SW 1271 (cell line): ENCODE measurements at regions not wholly inside any gene's neighbourhood (a gene's known extent, or its start where the extent isn't known, plus 50 kb on each side); places are given as distances from the start of the nearest gene placed in this dataset.

ENCODE experiments used
- DNase-seq, 2 experiments: peaks; one replicate each; lab custom pipeline; 2025; lab: John Stamatoyannopoulos, UW

DNA sequence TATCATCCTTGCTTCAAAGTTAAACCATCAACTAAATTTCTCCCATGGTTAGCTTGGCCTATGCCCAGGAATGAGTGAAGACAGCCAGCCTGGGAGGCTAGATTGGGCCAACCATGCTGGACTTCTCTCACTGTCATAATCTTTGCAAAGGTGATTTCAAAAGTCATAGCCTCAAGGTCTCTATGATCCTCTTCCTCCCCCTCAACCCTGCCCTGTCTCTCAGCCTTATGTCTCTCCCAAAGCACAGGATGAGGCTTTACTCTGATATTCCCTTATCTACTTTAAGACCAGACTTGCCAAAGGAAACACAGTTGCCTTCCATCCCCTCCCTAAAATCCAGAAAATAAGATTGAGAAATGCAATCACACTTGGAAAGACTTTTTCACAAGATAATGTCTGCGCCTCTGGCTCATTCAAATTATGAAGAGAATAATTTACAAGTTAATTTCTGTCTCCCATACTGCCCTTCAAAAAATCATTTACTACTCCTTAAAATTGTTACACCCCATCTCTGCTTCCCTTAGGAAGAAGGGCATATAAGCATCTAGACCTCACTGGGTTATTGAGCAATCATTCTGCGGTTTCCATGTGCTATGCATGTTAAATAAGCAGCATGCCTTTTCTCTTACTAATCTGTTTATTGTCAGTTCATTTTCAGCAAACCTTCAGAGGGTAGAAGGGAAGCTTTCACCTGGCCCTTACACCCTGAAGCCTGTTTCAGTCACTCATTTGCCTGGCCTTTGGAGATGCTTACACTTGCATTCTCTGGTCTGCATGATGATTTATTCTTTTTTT, 113.8 kb upstream of the ANKRD55 start:
- peak; percentile 86 to 96 for DNase-seq

DNA sequence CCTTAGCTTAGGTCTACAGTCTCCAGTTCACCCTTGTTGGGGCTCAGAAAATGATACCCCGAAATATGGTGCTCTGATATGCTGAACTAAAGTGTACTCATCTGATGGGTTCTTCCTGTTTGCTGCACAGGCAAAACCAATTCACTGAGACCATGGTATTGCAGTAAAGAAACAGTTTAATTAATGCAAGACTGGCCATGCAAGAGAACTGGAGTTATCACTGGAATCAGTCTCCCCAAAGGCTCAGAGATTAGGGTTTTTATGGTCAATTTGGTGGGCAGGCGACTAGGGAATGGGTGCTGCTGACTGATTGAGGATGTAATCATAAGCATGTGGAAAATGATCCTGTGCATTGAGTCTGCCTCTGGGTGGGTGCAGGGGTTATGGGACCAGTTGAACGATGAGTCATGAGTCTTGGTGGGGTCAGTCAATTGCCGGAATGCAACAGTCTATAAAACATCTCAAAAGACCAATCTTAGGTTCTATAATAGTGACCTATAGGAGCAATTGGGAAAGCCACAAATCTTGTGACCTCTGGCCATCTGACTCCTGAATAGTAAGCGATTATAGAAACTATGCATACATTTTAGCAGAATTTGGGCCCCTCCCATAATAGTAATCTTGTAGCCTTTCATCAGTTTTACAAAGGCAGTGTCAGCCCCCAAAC, 113.0 kb upstream of the ANKRD55 start:
- no peak for DNase-seq

- no peak for DNase-seq
Measured at GRCh38 chr5:56345352-56345751, 112.2 kb upstream of the ANKRD55 start.

DNA sequence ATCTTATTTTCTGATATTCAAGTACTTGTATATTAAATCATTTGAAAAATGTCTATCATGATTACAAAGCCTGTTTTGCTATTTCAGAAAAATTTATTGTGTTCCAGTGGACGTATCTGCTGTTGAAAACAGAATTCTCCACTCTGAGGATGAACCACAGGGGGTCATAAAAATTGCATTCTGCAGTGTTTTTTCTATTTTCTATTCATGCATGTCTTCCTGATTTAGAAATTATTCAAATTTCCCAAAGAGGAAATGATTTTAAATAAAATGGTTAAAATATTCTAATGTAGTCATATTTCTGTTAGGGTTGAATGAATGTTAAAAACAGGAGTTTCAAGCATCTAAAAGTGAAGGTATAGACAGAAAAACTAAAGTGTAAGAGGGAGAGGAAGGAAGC, 111.5 kb upstream of the ANKRD55 start:
- no peak for DNase-seq

DNA sequence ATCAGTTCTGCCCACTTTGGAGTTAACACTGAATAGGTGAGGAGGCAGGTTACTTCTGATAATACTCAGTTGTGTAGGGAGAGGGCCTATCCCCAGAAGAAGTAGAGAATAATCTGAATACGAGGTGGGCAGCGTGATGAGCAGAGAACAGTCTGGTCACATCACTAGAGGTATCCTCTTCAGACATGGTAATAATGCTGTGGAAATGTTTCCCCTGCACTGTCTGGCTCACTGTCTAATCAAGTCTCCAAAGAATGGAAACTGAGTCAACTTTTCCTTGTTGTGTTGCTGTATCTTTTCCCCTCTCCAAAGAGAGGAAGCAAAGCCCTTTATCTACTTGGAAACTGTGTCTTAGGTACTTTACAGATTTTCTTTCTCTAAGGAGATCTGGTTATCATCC, 110.9 kb upstream of the ANKRD55 start:
- no peak for DNase-seq

DNA sequence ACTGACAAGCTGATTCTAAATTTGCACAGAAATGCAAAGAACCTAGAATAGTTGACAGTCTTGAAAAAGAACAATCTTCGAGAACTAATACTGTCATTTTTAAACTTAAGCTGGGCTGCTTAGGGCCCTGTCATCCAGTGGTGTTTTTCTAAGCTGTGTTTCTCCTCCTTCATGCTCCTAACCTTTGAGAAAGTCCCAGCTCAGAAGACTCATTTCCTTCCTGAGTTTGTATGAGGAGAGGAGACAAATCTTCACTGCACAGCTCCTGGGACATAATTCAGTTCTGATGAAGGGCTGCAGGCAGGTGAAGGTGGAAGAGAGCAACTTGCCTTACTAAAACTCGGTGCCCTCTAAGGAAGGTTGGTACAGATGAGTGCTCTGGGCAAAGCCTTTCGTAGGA, 109.5 kb upstream of the ANKRD55 start:
- DNase-seq = no peak

GRCh38 chr5:56340196-56340980, 107.3 kb upstream of the ANKRD55 start:
- no peak for DNase-seq

DNA sequence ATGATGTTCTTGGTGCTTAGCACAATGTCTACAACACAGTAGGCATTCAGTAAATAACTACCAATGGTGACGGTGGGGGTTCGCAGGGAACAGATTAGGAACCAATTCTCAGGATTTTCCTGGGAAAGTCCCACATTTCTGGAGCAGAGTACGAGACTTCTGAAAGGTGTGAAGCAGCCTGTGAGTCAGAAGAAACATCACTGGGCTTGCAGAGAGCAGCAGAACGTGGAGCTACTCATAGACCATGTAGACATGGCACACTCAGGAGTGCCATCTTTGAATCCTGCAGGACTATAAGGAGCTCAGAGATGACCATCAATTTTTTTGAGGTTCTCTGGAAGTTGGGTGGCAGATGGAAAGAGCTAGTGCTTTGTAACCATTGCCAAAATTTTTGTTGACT, 106.6 kb upstream of the ANKRD55 start:
- DNase-seq = no peak

DNA sequence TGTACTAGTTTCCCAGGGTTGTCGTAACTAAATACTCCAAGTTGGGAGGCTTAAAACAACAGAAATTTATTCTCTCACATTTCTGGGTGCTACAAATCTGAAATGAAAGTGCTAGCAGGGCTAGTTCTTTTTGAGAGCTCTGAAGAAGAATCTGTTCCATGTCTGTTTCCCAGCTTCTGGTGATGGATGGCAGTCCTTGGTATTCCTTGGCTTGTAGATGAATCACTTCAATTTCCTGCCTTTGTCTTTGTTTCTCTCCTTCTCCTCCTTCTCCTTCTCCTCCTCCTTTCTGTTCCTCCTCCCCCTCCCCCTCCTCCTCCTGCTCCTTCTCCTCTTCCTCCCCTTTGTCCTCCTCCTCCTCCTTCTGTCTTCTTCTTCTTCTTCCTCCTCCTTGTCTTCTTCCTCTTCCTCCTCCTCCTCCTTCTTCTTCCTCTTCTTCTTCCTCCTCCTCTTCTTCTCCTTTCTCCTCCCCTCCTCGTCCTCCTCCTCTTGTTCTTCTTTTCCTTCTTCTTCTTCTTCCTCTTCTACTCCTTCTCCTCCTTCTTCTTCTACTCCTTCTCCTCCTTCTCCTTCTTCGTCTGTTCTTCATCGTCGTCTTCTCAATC, 104.7 kb upstream of the ANKRD55 start:
- no peak for DNase-seq

- no peak for DNase-seq
Measured at GRCh38 chr5:56335212-56335611, 102.1 kb upstream of the ANKRD55 start.

- DNase-seq = no peak
Measured at GRCh38 chr5:56330806-56331205, 97.7 kb upstream of the ANKRD55 start.

GRCh38 chr5:56330167-56330566, 97.0 kb upstream of the ANKRD55 start:
- DNase-seq = no peak

DNA sequence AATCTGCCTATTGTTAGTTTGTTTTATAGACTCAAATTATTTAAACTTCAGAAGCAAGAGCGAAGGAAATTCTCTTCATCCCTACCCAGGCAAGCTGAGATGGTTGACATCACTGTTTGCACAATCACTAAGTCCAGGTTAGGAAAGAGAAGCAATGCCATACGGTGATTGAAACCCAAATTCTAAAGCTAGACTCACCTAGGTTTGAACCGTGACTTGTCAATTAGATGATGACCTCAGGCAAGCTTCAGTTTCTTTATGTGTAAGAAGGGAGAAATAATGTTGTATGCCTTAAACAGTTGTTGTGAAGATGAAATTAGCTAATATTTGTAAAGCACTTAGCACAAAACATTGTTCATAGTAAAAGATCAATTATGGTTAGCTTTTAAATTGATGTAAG, 96.5 kb upstream of the ANKRD55 start:
- no peak for DNase-seq

- peak; percentile 16 to 60 for DNase-seq
Measured at GRCh38 chr5:56328753-56329560, 95.8 kb upstream of the ANKRD55 start.

GRCh38 chr5:56327809-56328208, 94.7 kb upstream of the ANKRD55 start:
- DNase-seq = no peak

GRCh38 chr5:56326770-56327169, 93.6 kb upstream of the ANKRD55 start:
- no peak for DNase-seq

DNA sequence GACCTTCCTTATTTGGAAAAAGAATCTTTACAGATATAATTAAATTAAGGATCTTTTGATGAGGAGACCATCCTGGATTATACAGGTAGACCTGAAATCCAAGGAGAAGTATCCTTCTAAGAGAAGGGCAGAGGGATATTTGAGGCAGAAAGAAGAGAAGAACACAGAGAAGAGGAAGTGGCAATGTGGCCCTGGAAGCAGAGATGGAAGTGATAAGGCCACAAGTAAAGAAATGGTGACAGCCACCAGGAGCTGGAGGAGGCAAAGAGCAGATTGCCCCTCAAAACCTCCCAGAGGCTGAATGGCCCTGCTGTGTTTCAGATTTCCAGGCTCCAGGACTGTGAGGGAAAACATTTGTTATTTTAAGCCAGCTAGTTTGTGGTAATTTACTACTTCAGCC, 93.0 kb upstream of the ANKRD55 start:
- DNase-seq = no peak

GRCh38 chr5:56325039-56325438, 91.9 kb upstream of the ANKRD55 start:
- DNase-seq = no peak

DNA sequence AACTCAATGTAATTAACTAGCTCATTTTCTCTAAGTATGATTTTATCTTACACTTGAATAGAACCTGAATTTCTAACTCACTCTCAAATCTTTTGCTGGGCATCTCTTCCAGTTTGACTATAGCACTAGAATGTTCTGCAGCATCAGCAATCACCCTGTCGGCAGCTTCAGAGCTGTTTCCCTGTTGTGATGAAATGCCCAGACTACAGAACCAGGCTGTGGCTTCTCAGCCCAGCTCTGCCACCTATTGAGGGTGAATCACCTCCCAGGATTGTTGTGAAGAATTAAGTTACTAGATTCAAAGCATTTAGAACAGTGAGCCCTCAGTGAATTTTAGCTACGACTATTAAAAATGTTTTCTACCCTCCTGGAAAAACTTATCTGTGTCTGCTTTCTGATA, 90.4 kb upstream of the ANKRD55 start:
- DNase-seq = peak in 1 of 2 experiments; percentile 52

GRCh38 chr5:56322592-56322991, 89.5 kb upstream of the ANKRD55 start:
- DNase-seq = no peak

GRCh38 chr5:56321236-56321881, 88.2 kb upstream of the ANKRD55 start:
- DNase-seq = no peak
